PC-9 (cell line): ENCODE measurements at regions not wholly inside any gene's neighbourhood (a gene's known extent, or its start where the extent isn't known, plus 50 kb on each side); places are given as distances from the start of the nearest gene placed in this dataset.

Experiments
- BruUV-seq: library from RNA; stranded (reverse); fragments of 400-500 nt; replicated peaks from 2 replicates; lab custom pipeline; 2021; lab: Mats Ljungman, UMichigan
- CTCF ChIA-PET: fragments of 300-600 bp; sonication (Branson Sonifier 250); formaldehyde crosslinking; loops from one replicate; lab custom pipeline; 2022; ENCODE audit warnings: antibody characterized with exemption; lab: Charles Lee
- POLR2A ChIA-PET: fragments of 300-600 bp; sonication (Branson Sonifier 250); formaldehyde crosslinking; loops from one replicate; lab custom pipeline; 2022; ENCODE audit warnings: antibody characterized with exemption; ENCODE audit not compliant: unreplicated experiment; lab: Charles Lee
- DNase-seq, 2 experiments: peaks; one replicate each; pipeline versions ENCODE4 v3.0.0 to v3.0.0-alpha.2; 2015 to 2022; ENCODE audit warnings: mixed read lengths in 1 of 2
- H2AFZ ChIP-seq: fragments of 200-600 bp; sonication (generic); 2 replicates; pipeline ENCODE4 v1.8.1; 2017; ENCODE audit warnings: antibody characterized with exemption
- H3F3A ChIP-seq: fragments of 200-600 bp; sonication (generic); 2 replicates; pipeline ENCODE4 v1.8.1; 2017; ENCODE audit warnings: antibody characterized with exemption, mild to moderate bottlenecking, low read depth; ENCODE audit not compliant: insufficient read depth
- H3K27ac ChIP-seq: fragments of 200-600 bp; sonication (generic); 2 replicates; pipeline ENCODE4 v1.6.1; 2016; ENCODE audit warnings: mixed run types
- H3K27me3 ChIP-seq: fragments of 200-600 bp; sonication (generic); 2 replicates; pipeline ENCODE4 v1.6.1; 2016; ENCODE audit warnings: low read depth, mixed run types; ENCODE audit not compliant: insufficient read depth
- H3K36me3 ChIP-seq: fragments of 200-600 bp; sonication (generic); 2 replicates; pipeline ENCODE4 v1.6.1; 2016; ENCODE audit warnings: low read depth, mixed run types
- H3K4me1 ChIP-seq: fragments of 200-600 bp; sonication (generic); replicated peaks from 2 replicates; pipeline ENCODE4 v1.6.1; 2016; ENCODE audit warnings: mixed run types; ENCODE audit not compliant: insufficient read depth
- H3K4me2 ChIP-seq: fragments of 200-600 bp; sonication (generic); 2 replicates; pipeline ENCODE4 v1.6.1; 2017; ENCODE audit warnings: mixed run types
- H3K4me3 ChIP-seq: fragments of 200-600 bp; sonication (generic); 2 replicates; pipeline ENCODE4 v1.6.1; 2016; ENCODE audit warnings: mixed run types
- H3K79me2 ChIP-seq: fragments of 200-600 bp; sonication (generic); 2 replicates; pipeline ENCODE4 v1.6.1; 2017; ENCODE audit warnings: low read depth, mixed run types
- H3K9me2 ChIP-seq: fragments of 200-600 bp; sonication (generic); 2 replicates; pipeline ENCODE4 v1.8.1; 2017; ENCODE audit warnings: mild to moderate bottlenecking; ENCODE audit not compliant: insufficient read depth
- H3K9me3 ChIP-seq: fragments of 200-600 bp; sonication (generic); 2 replicates; pipeline ENCODE4 v1.8.1; 2016; ENCODE audit warnings: low read depth; ENCODE audit not compliant: insufficient read depth
- H4K20me1 ChIP-seq: fragments of 200-600 bp; sonication (generic); 2 replicates; pipeline ENCODE4 v1.8.1; 2017; ENCODE audit not compliant: insufficient read depth
- CTCF ChIP-seq: fragments of 200-600 bp; sonication (generic); conservative IDR thresholded peaks from 2 replicates; pipeline ENCODE4 v1.6.1; 2017; ENCODE audit warnings: mixed run types, antibody characterized with exemption, mild to moderate bottlenecking, moderate library complexity
- EZH2 ChIP-seq: fragments of 200-600 bp; sonication (generic); IDR thresholded peaks from 2 replicates; pipeline ENCODE4 v1.8.0; 2017; ENCODE audit warnings: antibody characterized with exemption, low read depth
- intact Hi-C: fragments of 100-400 bp; cut with micrococcal nuclease; formaldehyde crosslinking; loops from one replicate; pipeline ENCODE4 v1.10.0; 2022; ENCODE audit not compliant: unreplicated experiment

DNA sequence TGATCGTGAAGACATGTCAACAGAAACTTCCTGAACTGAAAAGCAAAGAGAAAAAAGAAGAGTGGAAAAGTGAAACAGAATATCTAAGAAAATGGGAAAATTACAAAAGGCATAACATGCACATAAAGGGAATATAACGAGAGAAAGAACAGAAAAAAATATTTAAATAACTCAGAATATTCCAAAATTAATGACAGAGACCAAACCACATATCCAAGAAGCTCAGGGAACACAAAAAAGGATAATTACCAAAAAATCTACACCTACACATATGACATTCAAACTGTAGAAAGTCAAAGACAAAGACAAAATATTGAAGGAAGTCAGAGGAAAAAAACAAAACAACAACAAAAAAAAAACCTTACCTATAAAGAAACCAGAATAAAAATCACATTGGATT lies 105.5 kb downstream of the OR13A1 start:
- Histone ChIP-seq H3K4me3 (no peak overlapping the region), H3K79me2 (no peaks in the 10 kb centered on the region), H3K27ac (no peak overlapping the region), H3K36me3 (no peaks in the 10 kb centered on the region), H3F3A (no peaks in the 10 kb centered on the region), H3K27me3 (peaks cover 8% of the 10 kb centered on the region; the same call in 1 of the 2 replicates), H4K20me1 (no peaks in the 10 kb centered on the region), H3K9me2 (no peaks in the 10 kb centered on the region), H2AFZ (no peak overlapping the region), H3K4me1 (no peaks in the 10 kb centered on the region), H3K4me2 (no peak overlapping the region), H3K9me3 (no peaks in the 10 kb centered on the region)
- POLR2A ChIA-PET = no interaction called here
- no peak for TF ChIP-seq EZH2
- no peak for TF ChIP-seq CTCF
- CTCF ChIA-PET = no interaction called here
- intact Hi-C loops = loop anchor here (10.0 kb wide), 1 partner anchor 165 kb away; no protein-coding TSS in a partner anchor
- DNase-seq = no peak
- no TSS peak for BruUV-seq

DNA sequence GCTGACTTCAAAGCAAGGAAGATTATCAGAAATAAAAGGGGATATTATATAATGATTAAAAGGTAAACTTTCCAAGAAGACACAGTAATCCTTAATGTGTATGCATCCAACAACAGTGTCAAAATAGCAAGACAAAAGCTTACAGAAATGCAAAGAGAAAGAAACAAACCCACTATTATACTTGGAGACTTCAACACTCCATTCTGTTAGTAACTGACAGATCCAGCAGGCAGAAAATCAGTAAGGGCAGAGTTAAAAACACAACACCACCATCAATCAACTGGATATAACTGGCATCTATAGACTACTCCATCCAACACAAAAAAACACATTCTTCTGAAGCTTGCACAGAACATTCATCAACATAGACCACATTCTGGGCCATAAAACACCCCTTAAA lies 103.8 kb downstream of the OR13A1 start:
- no peak overlapping the region for H3K4me3 ChIP-seq
- H3K27ac ChIP-seq = no peak overlapping the region
- no TSS peak for BruUV-seq
- no peaks in the 10 kb centered on the region for H4K20me1 ChIP-seq
- no peaks in the 10 kb centered on the region for H3K36me3 ChIP-seq
- no peak for DNase-seq
- H3K4me2 ChIP-seq = no peak overlapping the region
- no peaks in the 10 kb centered on the region for H3K9me3 ChIP-seq
- H3K9me2 ChIP-seq = no peaks in the 10 kb centered on the region
- no peak for TF ChIP-seq EZH2
- peaks cover 2% of the 10 kb centered on the region; the same call in 1 of the 2 replicates for H3K27me3 ChIP-seq
- H3K79me2 ChIP-seq = no peaks in the 10 kb centered on the region
- CTCF ChIA-PET = interaction anchor here (0.6 kb wide), 1 partner anchor 409 kb away, joined by 4 read pairs; no protein-coding TSS in a partner anchor
- no peak overlapping the region for H2AFZ ChIP-seq
- POLR2A ChIA-PET = no interaction called here
- intact Hi-C loops = no loop called here
- H3K4me1 ChIP-seq = no peaks in the 10 kb centered on the region
- no peaks in the 10 kb centered on the region for H3F3A ChIP-seq

DNA sequence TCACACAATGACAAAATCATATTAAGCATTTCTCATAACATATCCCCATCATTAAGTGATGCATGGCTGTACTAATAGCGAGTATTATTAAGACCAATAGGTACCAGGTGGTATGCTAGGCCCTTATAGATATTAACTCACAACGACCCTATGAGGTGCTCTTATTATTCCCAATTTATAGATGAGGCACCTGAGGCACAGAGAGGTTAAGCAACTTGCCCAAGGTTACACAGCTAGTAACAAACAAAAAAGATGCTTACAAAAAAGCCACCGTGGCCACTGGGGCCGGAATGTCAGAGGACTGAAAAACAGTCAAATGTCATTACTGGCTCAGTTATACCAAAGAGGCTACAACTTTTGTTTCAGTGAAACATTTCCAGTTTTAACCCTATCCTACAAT lies 96.0 kb downstream of the OR13A1 start:
- CTCF ChIA-PET = no interaction called here

More for the DNA sequence above, 96.0 kb downstream of the OR13A1 start:
- Histone ChIP-seq H3K4me3 (no peak overlapping the region), H4K20me1 (no peaks in the 10 kb centered on the region), H3K9me3 (no peaks in the 10 kb centered on the region), H2AFZ (no peak overlapping the region), H3K27ac (no peak overlapping the region), H3K9me2 (no peaks in the 10 kb centered on the region), H3K36me3 (no peaks in the 10 kb centered on the region), H3K79me2 (no peaks in the 10 kb centered on the region), H3F3A (no peaks in the 10 kb centered on the region), H3K27me3 (0 out of 2 replicates have a peak, but pooled peaks cover 2% of the 10 kb centered on the region), H3K4me1 (no peaks in the 10 kb centered on the region), H3K4me2 (no peak overlapping the region)
- no peak for DNase-seq
- POLR2A ChIA-PET = no interaction called here
- intact Hi-C loops = no loop called here
- TF ChIP-seq EZH2 (no peak), CTCF (no peak)
- no TSS peak for BruUV-seq
